SKM-1 treated with dmso at 0.1 percent for 144 hours (cell line): ENCODE measurements at regions not wholly inside any gene's neighbourhood (a gene's known extent, or its start where the extent isn't known, plus 50 kb on each side); places are given as distances from the start of the nearest gene placed in this dataset.

Experiments
- DNase-seq: peaks from one replicate; lab custom pipeline; 2025; ENCODE audit not compliant: unreplicated experiment; lab: John Stamatoyannopoulos, UW

- DNase-seq: no peak
Observed at GRCh38 chr2:236743039-236743920, 173.7 kb downstream of the ACKR3 start.

DNA sequence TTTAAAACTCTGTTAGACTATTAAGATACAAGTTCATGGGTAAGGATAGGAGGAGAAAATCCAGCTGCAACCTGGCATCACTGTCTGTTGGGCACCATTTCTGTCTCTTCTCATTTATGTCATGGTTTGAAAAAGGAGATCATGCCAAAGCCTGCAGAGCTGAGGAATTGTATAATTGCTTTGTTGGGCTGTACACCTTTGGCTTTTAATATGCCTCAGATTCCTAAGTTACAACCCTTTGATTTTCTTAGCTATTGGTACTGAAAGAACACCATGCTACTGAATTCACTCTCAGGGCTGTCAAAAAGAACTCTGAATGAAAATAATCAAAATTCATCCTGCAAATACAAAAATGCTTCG is 174.3 kb downstream of the ACKR3 start:
- DNase-seq: no peak

GRCh38 chr2:236744281-236744705 is 174.7 kb downstream of the ACKR3 start:
- DNase-seq: no peak

DNA sequence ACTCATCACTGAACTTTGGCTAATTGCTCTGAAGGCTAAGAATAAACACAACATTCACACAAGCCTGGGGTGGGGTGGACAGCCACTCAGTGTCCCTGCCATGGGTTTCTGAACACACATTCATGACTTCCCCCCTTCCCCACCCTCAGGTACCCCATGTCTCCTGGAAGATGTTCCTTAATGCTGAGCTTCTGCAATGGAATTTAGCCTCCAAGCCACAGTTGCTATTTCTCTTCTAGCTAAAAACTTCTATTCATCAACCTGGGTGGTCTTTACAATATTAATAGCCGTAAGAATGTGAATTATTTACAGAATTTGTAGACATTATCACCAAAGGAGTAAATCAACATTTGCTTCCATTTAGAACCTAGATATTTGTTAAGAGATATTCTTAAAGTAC is 175.1 kb downstream of the ACKR3 start:
- DNase-seq: no peak

- no peak for DNase-seq
Observed at GRCh38 chr2:236745420-236746210, 176.0 kb downstream of the ACKR3 start.

GRCh38 chr2:236746833-236747232 is 177.2 kb downstream of the ACKR3 start:
- DNase-seq: no peak

DNA sequence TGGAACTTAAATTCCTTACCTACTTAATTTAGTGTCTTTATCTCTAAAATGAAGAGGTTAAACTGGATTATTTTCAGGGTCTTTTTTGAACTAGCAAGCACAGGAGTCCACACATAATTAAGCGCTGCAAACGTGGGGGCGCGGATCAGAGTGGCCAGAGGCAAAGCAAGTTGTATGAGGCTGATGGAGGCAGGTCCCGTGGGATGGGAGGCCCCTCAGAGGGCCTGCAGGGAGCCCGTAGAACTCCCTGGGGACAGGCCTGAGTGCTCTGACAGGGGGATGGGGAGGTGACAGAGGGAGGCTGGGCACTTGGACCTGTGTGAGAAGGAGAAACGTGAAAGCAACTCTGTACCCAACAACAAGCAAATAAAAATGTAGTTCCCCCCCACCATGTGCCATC is 177.8 kb downstream of the ACKR3 start:
- DNase-seq: no peak

- DNase-seq: no peak
Observed at GRCh38 chr2:236747925-236748324, 178.3 kb downstream of the ACKR3 start.

- peak; percentile 94 for DNase-seq
Observed at GRCh38 chr2:236748385-236748784, 178.8 kb downstream of the ACKR3 start.

DNA sequence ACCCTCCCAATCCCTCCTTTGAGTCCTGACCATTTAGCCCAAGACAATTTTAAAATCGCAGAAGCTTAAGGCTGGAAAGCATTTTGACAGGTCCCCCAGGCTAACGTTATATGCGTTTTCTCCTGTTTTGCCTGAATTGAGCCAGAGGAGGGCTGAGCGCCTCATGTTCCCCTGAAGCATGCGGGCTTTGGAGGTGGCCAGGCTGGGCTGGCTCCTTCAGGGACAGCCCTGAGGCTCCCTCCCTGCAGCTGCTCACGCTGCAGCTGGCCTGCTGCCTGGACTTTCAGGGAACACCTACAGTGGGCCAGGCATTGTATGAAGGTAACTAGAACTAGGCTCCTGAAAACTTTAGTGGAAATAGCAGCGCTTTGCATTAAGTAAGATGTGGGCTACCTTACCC is 179.2 kb downstream of the ACKR3 start:
- DNase-seq: no peak

DNA sequence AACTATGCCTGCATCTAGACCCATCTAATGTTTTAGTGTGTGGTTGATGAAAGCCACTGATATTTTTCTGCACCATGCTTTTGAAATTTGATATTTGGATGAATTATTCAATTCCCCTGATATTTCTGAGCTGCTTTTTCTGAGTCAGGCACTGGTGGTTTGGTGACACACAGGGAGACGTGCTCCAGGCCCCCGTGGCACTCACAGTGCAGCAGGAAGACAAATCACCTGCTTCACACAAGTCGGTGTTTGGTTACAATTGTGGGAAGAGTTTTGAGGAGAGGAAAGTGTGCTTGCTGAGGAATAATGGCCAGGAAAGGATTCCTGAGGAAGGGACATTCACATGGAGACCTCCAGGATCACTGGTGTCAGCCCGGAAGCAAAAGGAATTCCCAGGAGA is 179.7 kb downstream of the ACKR3 start:
- no peak for DNase-seq

DNA sequence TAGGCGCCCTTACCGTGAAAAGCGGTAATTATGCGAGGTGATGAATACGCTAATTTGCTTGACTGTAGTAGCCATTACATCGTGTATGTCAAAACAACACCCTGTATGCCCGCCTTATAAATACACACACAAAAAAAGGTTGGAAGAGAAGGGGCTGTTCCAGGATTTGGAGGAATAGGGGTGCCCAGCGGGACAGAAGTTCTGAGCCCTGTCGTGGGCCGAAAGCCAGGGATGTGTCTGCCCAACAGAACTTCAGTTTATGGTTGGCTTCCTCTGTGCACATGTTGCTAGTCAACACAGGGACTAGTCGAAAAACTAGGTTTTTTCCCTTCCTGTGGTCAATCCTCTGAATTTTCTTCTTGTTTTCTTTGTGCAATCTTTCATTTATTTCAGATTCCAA is 182.5 kb downstream of the ACKR3 start:
- no peak for DNase-seq

GRCh38 chr2:236753606-236754270 is 184.1 kb downstream of the ACKR3 start:
- no peak for DNase-seq

- DNase-seq: no peak
Observed at GRCh38 chr2:236754271-236754944, 184.8 kb downstream of the ACKR3 start.

DNA sequence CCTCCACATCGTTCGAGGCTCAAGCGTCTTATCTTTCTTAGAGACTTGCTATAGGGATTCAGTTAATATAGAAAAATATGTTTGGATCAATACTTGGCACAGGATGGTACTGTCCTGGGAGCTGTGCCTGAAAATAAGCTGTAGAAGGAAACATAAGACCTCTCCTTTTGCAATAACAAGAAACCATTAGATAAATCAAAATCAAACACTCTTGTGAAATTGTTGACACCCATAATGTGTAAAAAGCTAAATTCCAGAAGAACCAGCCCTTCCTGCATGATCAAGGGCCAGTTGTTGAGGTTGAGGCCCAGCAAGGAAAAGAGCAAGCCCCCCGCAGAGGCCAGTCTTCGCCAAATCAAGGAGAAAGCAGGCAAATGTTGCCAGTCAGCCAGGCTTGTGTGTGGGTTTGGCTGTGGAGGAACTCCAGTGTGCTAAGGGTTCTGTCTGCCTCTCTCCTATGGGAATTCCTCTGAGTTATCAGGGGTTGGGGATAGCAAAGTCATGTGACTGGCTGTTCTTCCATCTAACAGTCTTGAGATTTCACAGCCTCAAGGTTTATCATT is 185.7 kb downstream of the ACKR3 start:
- DNase-seq: no peak

DNA sequence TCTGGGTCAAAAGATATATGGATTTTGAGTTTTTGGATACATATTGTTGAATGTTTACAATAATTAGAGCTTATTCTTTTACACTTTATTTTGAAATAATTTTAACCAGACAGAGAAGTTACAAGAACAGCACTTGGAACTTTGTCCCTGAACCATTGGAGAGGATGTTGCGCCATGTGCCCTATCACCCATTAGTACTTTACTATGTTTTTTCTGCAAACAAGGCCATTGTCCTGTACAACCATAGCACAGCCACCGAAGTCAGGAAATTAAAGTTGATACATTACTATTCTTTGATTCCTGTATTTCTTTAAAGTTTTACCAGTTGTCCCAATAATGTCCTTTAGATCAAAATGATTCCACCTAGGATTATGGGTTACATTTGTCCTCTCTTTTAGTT is 188.8 kb downstream of the ACKR3 start:
- DNase-seq: no peak

GRCh38 chr2:236760246-236760645 is 190.6 kb downstream of the ACKR3 start:
- no peak for DNase-seq

DNA sequence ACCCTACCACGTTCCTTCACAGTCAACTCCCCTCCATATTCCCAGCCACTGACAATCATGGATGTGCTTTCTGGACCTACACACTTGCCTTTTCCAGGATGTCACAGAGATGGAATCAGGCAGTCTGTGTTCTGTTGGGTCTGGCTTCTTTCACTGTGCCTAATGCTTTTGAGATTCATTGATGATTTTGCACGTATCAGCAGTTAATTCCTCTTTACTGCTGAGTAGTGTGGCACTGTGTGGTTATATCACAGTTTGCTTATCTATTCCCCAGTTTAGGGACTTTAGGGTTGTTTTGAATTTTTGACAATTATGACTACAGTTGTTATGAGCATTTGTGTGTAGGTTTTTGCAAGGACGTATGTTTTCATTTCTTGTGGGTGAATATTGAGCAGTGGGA is 191.7 kb downstream of the ACKR3 start:
- DNase-seq: no peak

- no peak for DNase-seq
Observed at GRCh38 chr2:236762628-236763027, 193.0 kb downstream of the ACKR3 start.

GRCh38 chr2:236763857-236764256 is 194.2 kb downstream of the ACKR3 start:
- DNase-seq: no peak

GRCh38 chr2:236764716-236765115 is 195.1 kb downstream of the ACKR3 start:
- DNase-seq: no peak
